ENCODE measurements at regions not wholly inside any gene's neighbourhood (a gene's known extent, or its start where the extent isn't known, plus 50 kb on each side); places are given as distances from the start of the nearest gene placed in this dataset.

DNA sequence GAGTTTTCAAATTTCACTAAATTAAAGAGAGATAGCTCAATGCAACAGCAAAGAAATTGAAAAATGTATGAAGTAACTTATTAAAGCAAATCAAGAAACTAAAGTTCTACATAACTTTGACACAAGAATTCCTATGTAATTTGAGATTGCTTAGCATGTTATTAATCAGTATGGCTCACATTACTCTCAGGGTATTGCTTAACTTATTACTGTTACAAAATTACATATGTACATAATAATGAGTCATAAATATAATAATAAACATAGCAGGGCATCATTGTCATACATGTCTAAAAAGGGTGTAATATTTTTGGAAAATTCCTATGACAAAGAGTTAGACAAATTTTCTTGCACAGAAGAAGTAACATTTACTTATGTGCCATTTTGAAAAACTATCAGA is 75.0 kb downstream of the ZWINT start:
- no peak for TF ChIP-seq TAF1 (IDR thresholded peaks at IDR 0.05; ENCODE audit: borderline replicate concordance, insufficient read depth, low read length)
- no peak for TF ChIP-seq POLR2AphosphoS5 (IDR thresholded peaks at IDR 0.05; ENCODE audit: low read depth, low read length)
- no peak for TF ChIP-seq SIN3A (IDR thresholded peaks at IDR 0.05; ENCODE audit: borderline replicate concordance, insufficient read depth, low read length)
